Stimulated activated naive B cell treated with anti-CD40 and anti-IgM and Interleukin-4, amounts not matched to agents 10 μg/mL and 1 μg/mL and 100 μg/mL, for 72 hours (primary cell): ENCODE measurements at regions not wholly inside any gene's neighbourhood (a gene's known extent, or its start where the extent isn't known, plus 50 kb on each side); places are given as distances from the start of the nearest gene placed in this dataset.
A peak's percentile ranks its signal among the peaks of the same experiment; 100 is the strongest.

ENCODE experiments used
- ATAC-seq, 2 donors: fragments of 150-1000 bp; cut with Tn5 transposase; replicated peaks; 2 replicates each; pipeline ENCODE4 v1.10.0; 2021; ENCODE audit warnings: moderate library complexity in 1 of 2
- DNase-seq: peaks from one replicate; pipeline ENCODE4 v3.0.0; 2021
- H3K27ac Mint-ChIP-seq: one replicate; pipeline ENCODE4 v1.8.0; 2022; ENCODE audit warnings: mild to moderate bottlenecking, mixed read lengths
- H3K27me3 Mint-ChIP-seq, 2 donors: one replicate each; pipeline ENCODE4 v1.8.0; 2022; ENCODE audit warnings: mixed read lengths in 2 of 2
- H3K36me3 Mint-ChIP-seq, 2 donors: one replicate each; pipeline ENCODE4 v1.8.0; 2022; ENCODE audit warnings: mixed read lengths in 2 of 2, mild to moderate bottlenecking in 1 of 2
- H3K4me1 Mint-ChIP-seq, 2 donors: one replicate each; pipeline ENCODE4 v1.8.0; 2022; ENCODE audit warnings: mixed read lengths in 2 of 2, mild to moderate bottlenecking in 1 of 2
- H3K4me3 Mint-ChIP-seq, 2 donors: one replicate each; pipeline ENCODE4 v1.8.0; 2022; ENCODE audit warnings: mild to moderate bottlenecking in 2 of 2, mixed read lengths in 2 of 2, moderate library complexity in 1 of 2
- H3K9me3 Mint-ChIP-seq, 2 donors: one replicate each; pipeline ENCODE4 v1.8.0; 2022; ENCODE audit warnings: mixed read lengths in 2 of 2, mild to moderate bottlenecking in 1 of 2

DNA sequence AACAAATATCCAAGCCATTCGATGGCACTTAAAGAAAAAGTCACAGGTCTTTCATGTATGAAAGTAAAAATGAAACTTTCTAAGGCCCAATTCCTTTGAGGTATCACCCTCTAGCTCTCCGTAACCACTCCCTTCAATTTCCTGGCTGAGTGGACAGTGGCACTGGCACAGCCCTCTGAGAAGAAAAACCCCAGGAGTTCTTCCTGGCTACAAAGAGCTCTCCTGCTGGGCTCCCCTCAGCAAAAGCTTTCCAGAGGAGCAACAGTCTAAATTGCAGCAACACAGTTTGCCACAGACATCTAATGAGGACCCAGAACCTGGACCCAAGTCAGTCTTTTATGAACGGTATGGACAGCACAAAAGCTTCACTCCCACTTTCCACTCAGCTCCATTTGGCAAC, 71.8 kb downstream of the FUNDC1 start:
- Mint-ChIP-seq H3K27me3 (peaks cover 0 to 16% of the 10 kb centered on the region in 2 donors), H3K9me3 (peaks cover 0 to 3% of the 10 kb centered on the region in 2 donors), H3K4me3 (no peak overlapping the region), H3K4me1 (no peaks in the 10 kb centered on the region), H3K36me3 (no peaks in the 10 kb centered on the region), H3K27ac (no peak overlapping the region)
- no peak for ATAC-seq
- no peak for DNase-seq

DNA sequence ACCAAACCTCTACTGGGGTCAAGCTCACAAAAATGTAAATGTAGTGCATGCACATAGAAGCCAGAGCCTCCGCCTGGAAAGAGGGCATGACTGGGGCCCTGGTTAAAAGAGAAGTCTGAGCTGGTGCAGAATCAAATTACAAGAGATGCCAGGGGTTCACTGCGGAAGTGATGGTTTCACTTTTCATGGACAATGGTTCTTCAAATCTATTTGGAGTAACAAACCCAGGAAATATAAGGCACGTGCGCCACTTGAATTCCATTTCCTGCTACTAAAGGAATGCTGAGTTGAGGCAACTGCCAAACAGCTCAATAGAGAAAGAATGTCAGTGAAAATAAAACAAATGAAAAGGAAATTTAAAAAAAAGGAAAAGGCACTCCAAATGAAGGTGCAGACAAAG, 79.8 kb downstream of the FUNDC1 start:
- H3K27ac Mint-ChIP-seq, result no peak overlapping the region
- no peak overlapping the region for H3K4me3 Mint-ChIP-seq
- no peaks in the 10 kb centered on the region for H3K9me3 Mint-ChIP-seq
- no peak for DNase-seq
- H3K27me3 Mint-ChIP-seq, result peaks cover 0 to 17% of the 10 kb centered on the region in 2 donors
- no peaks in the 10 kb centered on the region for H3K4me1 Mint-ChIP-seq
- no peak for ATAC-seq
- no peaks in the 10 kb centered on the region for H3K36me3 Mint-ChIP-seq

DNA sequence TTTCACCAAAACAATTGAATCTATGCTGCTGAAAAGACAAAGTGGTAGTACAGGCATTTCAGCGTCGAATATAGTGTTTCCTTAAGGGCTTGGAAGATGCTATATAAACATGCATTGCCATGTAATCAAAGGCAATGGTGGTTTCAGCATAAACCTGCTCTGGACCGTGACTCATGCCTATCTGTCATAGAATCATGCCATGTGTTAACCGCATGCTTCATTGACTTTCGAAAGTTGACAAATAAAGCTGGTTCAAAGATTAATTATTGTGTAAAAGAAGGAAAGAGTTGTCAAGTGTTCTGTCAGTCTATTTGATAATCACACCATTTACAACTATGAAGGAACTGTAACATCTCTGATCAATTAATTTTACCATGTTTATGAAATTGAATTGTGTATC, 83.2 kb downstream of the FUNDC1 start:
- DNase-seq, result no peak
- Mint-ChIP-seq H3K27me3 (peaks cover 0 to 14% of the 10 kb centered on the region in 2 donors), H3K4me3 (no peak overlapping the region), H3K9me3 (no peaks in the 10 kb centered on the region), H3K27ac (no peak overlapping the region), H3K36me3 (no peaks in the 10 kb centered on the region), H3K4me1 (no peaks in the 10 kb centered on the region)
- no peak for ATAC-seq

DNA sequence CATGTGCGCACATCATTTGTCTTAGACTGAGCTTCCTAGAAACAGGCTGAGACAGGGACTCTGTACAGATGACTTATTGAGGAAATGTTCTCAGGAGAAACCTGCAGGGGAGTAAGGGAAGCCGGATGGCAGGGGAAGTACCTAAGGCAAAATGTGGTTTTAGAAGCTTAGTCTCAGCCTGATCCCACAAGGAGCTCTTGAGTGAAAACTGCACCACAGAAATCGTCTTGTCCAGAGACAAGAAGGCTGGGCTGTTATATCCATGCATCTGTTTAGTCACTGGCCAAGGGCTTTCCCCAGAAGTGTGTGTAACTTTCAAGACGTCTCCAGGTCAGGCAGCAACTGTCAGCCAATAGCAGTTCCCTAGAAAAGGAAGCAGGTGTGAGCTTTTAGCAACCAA, 86.0 kb downstream of the FUNDC1 start:
- no peak overlapping the region for H3K4me3 Mint-ChIP-seq
- H3K9me3 Mint-ChIP-seq, result no peaks in the 10 kb centered on the region
- no peaks in the 10 kb centered on the region for H3K36me3 Mint-ChIP-seq
- H3K27me3 Mint-ChIP-seq, result peaks cover 0 to 10% of the 10 kb centered on the region in 2 donors
- no peaks in the 10 kb centered on the region for H3K4me1 Mint-ChIP-seq
- DNase-seq (no peak), ATAC-seq (peak in 1 of 2 donors; percentile 39)
- no peak overlapping the region for H3K27ac Mint-ChIP-seq

DNA sequence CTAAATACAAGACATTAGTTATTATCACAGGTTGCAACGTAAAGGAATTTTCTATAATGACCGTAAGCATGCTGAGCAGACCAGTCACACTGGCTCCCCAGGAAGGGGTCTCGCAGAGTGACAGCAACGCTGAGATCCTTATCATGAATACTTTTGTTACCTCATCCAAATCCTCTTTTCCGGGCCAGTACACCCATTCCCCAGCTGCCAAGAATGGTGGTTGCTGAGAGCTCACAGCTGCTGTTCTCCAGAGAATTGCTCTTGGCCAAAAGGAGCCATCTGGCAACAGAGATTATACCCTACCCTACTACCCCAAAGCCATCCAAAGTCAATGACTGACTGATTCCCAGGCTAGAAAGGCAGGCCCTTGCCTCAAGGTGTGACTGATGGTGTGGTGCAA, 91.6 kb downstream of the FUNDC1 start:
- Mint-ChIP-seq H3K4me1 (no peaks in the 10 kb centered on the region), H3K27ac (no peak overlapping the region), H3K9me3 (peaks cover 2 to 4% of the 10 kb centered on the region in 2 donors), H3K36me3 (no peaks in the 10 kb centered on the region), H3K4me3 (no peak overlapping the region), H3K27me3 (peaks cover 0 to 2% of the 10 kb centered on the region in 2 donors)
- no peak for ATAC-seq
- no peak for DNase-seq

DNA sequence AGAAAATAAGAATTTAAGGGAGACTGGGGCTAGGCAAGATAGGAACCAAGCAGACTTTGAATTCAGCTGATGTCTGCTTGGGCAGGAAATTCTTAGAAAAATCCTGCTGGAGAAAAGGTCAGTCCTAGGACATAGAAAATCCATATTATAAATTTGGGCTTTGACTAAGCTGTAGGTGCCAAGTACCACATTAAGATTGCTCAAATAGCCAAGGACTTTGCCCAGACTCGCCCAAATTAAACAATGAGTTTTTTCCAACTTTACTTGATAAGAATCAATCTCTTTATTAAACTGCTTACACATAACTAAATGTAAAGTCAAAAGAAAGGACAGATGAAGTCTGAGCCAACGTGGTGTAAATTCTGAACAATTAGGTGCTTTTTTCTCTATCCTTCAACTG, 95.4 kb downstream of the FUNDC1 start:
- Mint-ChIP-seq H3K9me3 (peaks cover 2 to 4% of the 10 kb centered on the region in 2 donors), H3K27me3 (no peaks in the 10 kb centered on the region), H3K36me3 (no peaks in the 10 kb centered on the region), H3K4me1 (no peaks in the 10 kb centered on the region), H3K4me3 (no peak overlapping the region), H3K27ac (no peak overlapping the region)
- ATAC-seq (no peak), DNase-seq (no peak)

DNA sequence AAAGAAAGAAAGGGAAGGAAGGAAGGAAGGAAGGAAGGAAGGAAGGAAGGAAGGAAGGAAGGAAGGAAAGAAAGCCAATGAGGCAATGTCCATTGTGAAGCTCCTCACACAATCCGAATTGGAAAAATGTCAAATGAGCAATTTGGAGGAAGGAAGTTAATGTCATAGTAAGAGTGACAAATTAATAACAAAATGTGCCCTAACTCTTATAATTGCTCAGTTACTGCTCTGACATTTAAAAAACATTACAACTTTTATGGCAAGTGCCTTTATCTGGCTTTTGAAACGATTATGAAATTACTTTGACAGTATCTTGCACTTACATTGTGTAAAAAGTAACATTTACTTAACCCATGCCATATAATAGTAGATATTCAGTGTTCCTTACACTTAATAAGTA, 96.5 kb upstream of the EFHC2 start:
- peaks cover 3 to 5% of the 10 kb centered on the region in 2 donors for H3K9me3 Mint-ChIP-seq
- H3K4me3 Mint-ChIP-seq, result no peak overlapping the region
- no peak for DNase-seq
- no peaks in the 10 kb centered on the region for H3K4me1 Mint-ChIP-seq
- no peaks in the 10 kb centered on the region for H3K36me3 Mint-ChIP-seq
- no peaks in the 10 kb centered on the region for H3K27me3 Mint-ChIP-seq
- no peak for ATAC-seq
- no peak overlapping the region for H3K27ac Mint-ChIP-seq

DNA sequence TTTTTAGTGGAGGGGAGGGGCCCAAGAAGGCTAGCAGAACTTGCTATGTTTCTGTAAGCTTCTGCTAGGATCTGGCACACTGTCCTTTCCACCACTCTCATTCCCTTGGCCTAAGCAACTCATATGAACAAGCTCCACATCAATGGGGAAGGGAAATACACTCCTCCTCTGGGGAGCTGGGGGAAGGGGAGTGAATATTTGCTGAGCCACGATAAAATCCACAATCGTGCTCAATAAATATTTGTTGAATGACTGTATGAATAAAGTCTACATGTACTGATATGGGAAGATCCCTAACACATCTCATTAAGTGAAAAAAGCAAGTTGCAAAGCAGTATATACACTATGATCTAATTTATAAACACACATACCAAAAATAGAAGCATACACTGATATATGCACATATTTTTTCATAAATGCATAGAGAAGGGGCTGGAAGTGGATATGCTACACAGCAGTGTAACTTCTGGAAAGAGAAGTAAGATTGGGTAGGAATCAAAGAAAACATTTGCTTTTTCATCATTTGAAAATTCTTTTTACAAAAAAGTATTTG, 95.8 kb upstream of the EFHC2 start:
- Mint-ChIP-seq H3K9me3 (peaks cover 3 to 5% of the 10 kb centered on the region in 2 donors), H3K4me3 (no peak overlapping the region), H3K27ac (no peak overlapping the region), H3K36me3 (no peaks in the 10 kb centered on the region), H3K27me3 (no peaks in the 10 kb centered on the region), H3K4me1 (no peaks in the 10 kb centered on the region)
- ATAC-seq (no peak), DNase-seq (no peak)

DNA sequence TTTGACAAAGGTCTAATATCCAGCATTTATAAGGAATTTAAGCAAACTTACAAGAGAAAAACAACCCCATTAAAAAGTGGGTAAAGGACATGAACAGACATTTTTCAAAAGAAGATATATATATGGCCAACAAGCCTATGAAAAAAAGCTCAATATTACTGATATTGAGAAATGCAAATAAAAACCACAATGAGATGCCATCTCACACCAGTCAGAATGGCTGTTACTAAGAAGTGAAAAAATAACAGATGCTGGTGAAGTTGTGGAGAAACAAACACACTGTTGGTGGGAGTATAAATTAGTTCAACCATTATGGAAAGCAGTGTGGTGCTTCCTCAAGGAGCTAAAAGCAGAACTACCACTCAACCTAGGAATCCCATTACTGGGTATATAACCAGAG, 91.6 kb upstream of the EFHC2 start:
- Mint-ChIP-seq H3K4me3 (no peak overlapping the region), H3K27me3 (no peaks in the 10 kb centered on the region), H3K27ac (no peak overlapping the region), H3K36me3 (no peaks in the 10 kb centered on the region), H3K4me1 (no peaks in the 10 kb centered on the region), H3K9me3 (peaks cover 3 to 5% of the 10 kb centered on the region in 2 donors)
- DNase-seq (no peak), ATAC-seq (no peak)

DNA sequence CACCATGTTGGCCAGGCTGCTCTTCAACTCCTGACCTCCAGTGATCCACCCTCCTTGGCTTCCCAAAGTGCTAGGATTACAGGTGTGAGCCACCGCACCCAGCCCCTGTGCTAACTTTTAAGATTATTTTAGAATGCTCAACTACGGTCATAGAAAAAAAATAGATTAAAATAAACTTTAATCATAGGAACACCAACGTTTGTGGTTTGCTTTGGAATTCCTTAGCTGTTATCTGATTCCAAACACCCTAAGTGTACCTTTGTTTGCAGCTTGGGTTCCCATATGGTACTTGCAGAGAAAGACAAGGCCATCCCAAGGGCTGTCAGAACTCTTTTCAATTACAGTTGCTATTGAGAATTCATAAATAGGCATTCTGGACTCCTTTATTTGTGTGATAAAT, 90.1 kb upstream of the EFHC2 start:
- Mint-ChIP-seq H3K27ac (no peak overlapping the region), H3K9me3 (peaks cover 3 to 5% of the 10 kb centered on the region in 2 donors), H3K4me3 (no peak overlapping the region), H3K36me3 (no peaks in the 10 kb centered on the region), H3K27me3 (peaks cover 0 to 4% of the 10 kb centered on the region in 2 donors), H3K4me1 (no peaks in the 10 kb centered on the region)
- no peak for DNase-seq
- no peak for ATAC-seq

DNA sequence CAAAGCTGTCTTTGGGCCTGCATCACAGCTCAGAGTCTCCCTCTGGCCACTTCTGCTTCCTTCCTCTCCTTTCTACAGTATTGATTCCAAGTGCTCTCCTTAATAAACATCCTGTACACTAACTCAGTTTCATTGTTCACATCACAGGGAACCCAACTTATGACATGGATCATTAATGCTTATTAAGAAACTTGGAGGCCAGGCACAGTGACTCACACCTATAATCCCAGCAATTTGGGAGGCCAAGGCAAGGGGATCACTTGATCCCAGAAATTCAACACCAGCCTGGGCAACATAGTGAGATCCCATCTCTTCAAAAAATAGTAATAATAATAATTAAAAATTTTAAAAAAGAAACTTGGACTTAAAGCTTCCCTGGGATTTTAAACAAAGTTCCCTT, 89.2 kb upstream of the EFHC2 start:
- Mint-ChIP-seq H3K27me3 (peaks cover 0 to 4% of the 10 kb centered on the region in 2 donors), H3K27ac (no peak overlapping the region), H3K9me3 (peaks cover 3 to 5% of the 10 kb centered on the region in 2 donors), H3K36me3 (no peaks in the 10 kb centered on the region), H3K4me1 (no peaks in the 10 kb centered on the region), H3K4me3 (no peak overlapping the region)
- ATAC-seq (no peak), DNase-seq (no peak)

DNA sequence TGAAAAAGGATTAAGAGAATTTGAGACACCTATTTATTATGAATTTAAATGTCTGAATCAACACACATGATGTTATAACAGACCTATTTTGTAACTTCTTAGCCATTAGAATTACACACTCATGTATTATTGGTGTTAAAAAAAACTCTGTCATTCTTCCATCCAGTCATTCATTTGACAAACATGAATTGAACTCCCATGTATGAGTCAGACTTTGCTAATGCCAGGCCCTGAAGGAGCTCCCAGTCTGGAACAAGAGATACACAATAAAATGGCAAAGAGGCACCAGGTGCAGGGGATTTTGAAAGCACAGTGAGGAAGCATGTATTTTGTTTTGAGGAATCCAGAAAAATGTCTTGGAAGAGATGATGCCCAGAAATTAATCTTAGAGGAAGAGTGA, 87.7 kb upstream of the EFHC2 start:
- Mint-ChIP-seq H3K36me3 (no peaks in the 10 kb centered on the region), H3K4me3 (no peak overlapping the region), H3K9me3 (no peaks in the 10 kb centered on the region), H3K4me1 (no peaks in the 10 kb centered on the region), H3K27ac (no peak overlapping the region), H3K27me3 (peaks cover 0 to 4% of the 10 kb centered on the region in 2 donors)
- ATAC-seq, result no peak
- DNase-seq, result no peak

DNA sequence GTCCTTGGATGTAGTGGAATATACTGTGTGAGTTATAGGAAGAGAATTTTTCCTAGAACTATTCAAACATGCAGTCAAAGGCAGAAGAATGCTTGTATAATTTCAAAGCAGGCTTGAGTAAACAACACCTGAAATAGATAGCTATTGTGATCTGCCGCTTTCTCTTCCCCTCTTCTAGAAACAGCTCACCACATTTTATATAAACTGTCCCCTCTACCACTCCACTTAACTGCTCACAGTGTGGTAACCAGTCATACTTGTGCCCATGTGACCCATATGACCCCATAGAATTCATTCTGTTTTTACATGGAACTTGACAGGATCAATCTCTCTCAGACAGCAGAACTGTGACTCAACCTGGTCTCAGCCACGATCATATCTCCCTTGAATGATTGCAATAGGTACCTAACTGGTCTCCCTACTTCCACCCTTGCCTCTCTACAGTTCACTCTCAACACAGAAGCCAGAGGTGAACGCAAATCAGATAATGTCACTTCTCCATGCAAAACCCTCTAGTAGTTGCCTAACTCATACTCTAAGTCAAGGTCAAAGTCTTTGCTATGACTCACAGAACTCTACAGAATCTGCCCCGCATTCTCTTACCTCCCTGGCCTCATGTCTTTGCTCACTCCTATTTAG, 85.6 kb upstream of the EFHC2 start:
- Mint-ChIP-seq H3K9me3 (no peaks in the 10 kb centered on the region), H3K27me3 (peaks cover 0 to 11% of the 10 kb centered on the region in 2 donors), H3K36me3 (no peaks in the 10 kb centered on the region), H3K4me3 (no peak overlapping the region), H3K27ac (no peak overlapping the region), H3K4me1 (no peaks in the 10 kb centered on the region)
- no peak for DNase-seq
- ATAC-seq, result peak in 1 of 2 donors; percentile 23

DNA sequence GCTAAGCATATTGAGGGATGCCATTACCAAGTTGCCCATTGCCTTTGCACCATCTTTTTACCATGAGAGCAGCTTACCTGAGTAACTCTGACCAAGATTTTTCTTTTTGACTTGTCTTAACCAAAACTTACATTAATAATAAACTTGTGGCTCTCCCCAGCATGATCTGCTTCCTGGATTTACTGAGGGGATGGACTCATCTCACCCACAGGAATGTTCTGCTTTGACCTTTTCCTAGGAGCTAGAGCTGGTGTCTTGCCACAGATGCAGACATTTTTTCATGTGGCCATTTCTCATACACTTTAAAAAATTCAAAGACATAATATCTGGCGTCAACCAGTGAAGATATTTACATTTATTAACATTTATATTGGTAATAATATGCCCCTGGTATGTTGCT, 79.2 kb upstream of the EFHC2 start:
- H3K27me3 Mint-ChIP-seq, result peaks cover 5 to 25% of the 10 kb centered on the region in 2 donors
- DNase-seq (no peak), ATAC-seq (no peak)
- no peak overlapping the region for H3K4me3 Mint-ChIP-seq
- H3K9me3 Mint-ChIP-seq, result no peaks in the 10 kb centered on the region
- no peaks in the 10 kb centered on the region for H3K36me3 Mint-ChIP-seq
- no peaks in the 10 kb centered on the region for H3K4me1 Mint-ChIP-seq
- H3K27ac Mint-ChIP-seq, result no peak overlapping the region

DNA sequence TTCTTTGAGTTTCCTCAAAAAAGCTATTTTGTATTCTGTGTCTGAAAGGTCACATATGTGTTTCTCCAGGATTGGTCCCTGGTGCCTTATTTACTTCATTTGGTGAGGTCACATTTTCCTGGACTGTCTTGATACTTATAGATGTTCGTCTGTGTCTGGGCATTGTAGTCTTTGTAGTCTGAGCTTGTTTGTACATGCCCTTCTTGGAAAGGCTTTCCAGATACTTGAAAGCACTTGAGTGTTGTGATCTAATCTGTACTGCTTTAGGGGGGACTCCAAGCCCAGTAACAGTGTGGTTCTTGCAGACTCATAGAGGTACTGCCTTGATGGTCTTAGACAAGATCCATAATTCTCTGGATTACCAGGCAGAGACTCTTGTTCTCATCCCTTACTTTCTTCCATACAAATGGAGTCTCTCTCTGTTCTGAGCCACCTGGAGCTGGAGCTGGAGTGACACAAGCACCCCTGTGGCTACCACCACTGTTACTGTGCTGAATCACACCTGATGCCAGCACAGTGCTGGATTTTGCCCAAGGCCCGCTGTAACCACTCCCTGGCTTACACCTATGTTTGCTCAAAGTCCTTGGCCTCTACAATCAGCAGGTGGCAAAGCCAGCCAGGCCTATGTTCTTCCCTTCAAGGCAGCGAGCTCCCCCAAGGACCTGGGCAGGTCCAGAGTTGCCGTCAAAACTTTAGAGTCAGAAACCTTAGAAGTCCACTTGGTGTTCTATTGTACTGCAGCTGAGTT, 72.3 kb upstream of the EFHC2 start:
- Mint-ChIP-seq H3K4me3 (no peak overlapping the region), H3K27ac (no peak overlapping the region)

More for the DNA sequence above, 72.3 kb upstream of the EFHC2 start:
- Mint-ChIP-seq H3K27me3 (peaks cover 5 to 39% of the 10 kb centered on the region in 2 donors), H3K36me3 (no peaks in the 10 kb centered on the region), H3K4me1 (no peaks in the 10 kb centered on the region), H3K9me3 (peaks cover 0 to 5% of the 10 kb centered on the region in 2 donors)
- DNase-seq, result no peak
- ATAC-seq, result no peak
